HEK293T (cell line): ENCODE measurements at regions not wholly inside any gene's neighbourhood (a gene's known extent, or its start where the extent isn't known, plus 50 kb on each side); places are given as distances from the start of the nearest gene placed in this dataset.

Experiments used
- BHLHE40 ChIP-seq: fragments of 450-650 bp; IDR thresholded peaks from 2 replicates; pipeline ENCODE4 v1.6.1; 2016; ENCODE audit warnings: mild to moderate bottlenecking, moderate library complexity, borderline replicate concordance
- ELF4 ChIP-seq: fragments of 450-650 bp; IDR thresholded peaks from 2 replicates; pipeline ENCODE4 v1.6.1; 2017; ENCODE audit warnings: antibody characterized with exemption
- FOXA1 ChIP-seq: fragments of 450-650 bp; IDR thresholded peaks from 2 replicates; pipeline ENCODE4 v1.6.1; 2016; ENCODE audit warnings: mild to moderate bottlenecking
- FOXK2 ChIP-seq: fragments of 450-650 bp; IDR thresholded peaks from 2 replicates; pipeline ENCODE4 v1.6.1; 2016; ENCODE audit warnings: mild to moderate bottlenecking
- FOXM1 ChIP-seq: fragments of 450-650 bp; IDR thresholded peaks from 2 replicates; pipeline ENCODE4 v1.6.1; 2017; ENCODE audit warnings: mild to moderate bottlenecking, borderline replicate concordance
- HDGF ChIP-seq: fragments of 450-650 bp; IDR thresholded peaks from 2 replicates; pipeline ENCODE4 v1.6.1; 2017; ENCODE audit warnings: antibody characterized with exemption, borderline replicate concordance
- L3MBTL2 ChIP-seq: fragments of 450-650 bp; conservative IDR thresholded peaks from 2 replicates; pipeline ENCODE4 v1.6.1; 2016; ENCODE audit warnings: mild to moderate bottlenecking
- LEF1 ChIP-seq: fragments of 450-650 bp; IDR thresholded peaks from 2 replicates; pipeline ENCODE4 v1.6.1; 2017; ENCODE audit warnings: mild to moderate bottlenecking, borderline replicate concordance
- NFRKB ChIP-seq: fragments of 450-650 bp; IDR thresholded peaks from 2 replicates; pipeline ENCODE4 v1.6.1; 2016; ENCODE audit warnings: mild to moderate bottlenecking, moderate library complexity
- SP1 ChIP-seq: fragments of 450-650 bp; IDR thresholded peaks from 2 replicates; pipeline ENCODE4 v1.6.1; 2017
- SUZ12 ChIP-seq: fragments of 450-650 bp; IDR thresholded peaks from 2 replicates; pipeline ENCODE4 v1.6.1; 2016; ENCODE audit warnings: mild to moderate bottlenecking
- TARDBP ChIP-seq: fragments of 450-650 bp; IDR thresholded peaks from 2 replicates; pipeline ENCODE4 v1.6.1; 2016
- ZNF384 ChIP-seq: fragments of 450-650 bp; IDR thresholded peaks from 2 replicates; pipeline ENCODE4 v1.6.1; 2016
- TF ChIP-seq, protein P1 (sequence below): fragments of 450-650 bp; IDR thresholded peaks from 2 replicates; pipeline ENCODE4 v1.6.1; 2016

DNA sequence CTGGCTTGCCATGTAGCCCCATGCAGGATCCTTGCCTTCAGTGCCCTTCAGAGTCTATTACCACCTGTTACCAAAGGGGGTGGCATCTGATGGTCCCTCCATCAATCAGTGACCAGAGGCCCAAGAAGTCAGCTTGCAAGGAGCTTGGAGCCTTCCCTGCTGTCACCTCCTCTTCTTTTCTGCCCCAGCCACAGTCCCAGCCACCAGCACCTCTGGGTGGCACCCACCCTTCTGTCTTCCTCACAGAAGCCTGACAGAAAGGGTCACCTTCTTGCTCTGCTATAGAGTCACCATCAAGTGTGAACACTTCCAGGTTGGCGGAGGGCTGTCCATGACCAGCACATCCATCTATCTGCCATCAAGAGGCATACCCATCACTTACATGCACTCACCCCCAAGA is 203.2 kb downstream of the SALL1 start:
- no peak for TF ChIP-seq BHLHE40
- no peak for TF ChIP-seq SP1
- no peak for TF ChIP-seq TARDBP
- TF ChIP-seq LEF1 = no peak
- no peak for TF ChIP-seq FOXA1
- TF ChIP-seq FOXK2 = no peak
- no peak for TF ChIP-seq ELF4
- TF ChIP-seq SUZ12 = no peak
- TF ChIP-seq NFRKB = no peak
- TF ChIP-seq FOXM1 = no peak
- TF ChIP-seq, protein P1, sequence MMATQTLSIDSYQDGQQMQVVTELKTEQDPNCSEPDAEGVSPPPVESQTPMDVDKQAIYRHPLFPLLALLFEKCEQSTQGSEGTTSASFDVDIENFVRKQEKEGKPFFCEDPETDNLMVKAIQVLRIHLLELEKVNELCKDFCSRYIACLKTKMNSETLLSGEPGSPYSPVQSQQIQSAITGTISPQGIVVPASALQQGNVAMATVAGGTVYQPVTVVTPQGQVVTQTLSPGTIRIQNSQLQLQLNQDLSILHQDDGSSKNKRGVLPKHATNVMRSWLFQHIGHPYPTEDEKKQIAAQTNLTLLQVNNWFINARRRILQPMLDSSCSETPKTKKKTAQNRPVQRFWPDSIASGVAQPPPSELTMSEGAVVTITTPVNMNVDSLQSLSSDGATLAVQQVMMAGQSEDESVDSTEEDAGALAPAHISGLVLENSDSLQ = no peak
- no peak for TF ChIP-seq HDGF
- TF ChIP-seq L3MBTL2 = no peak
- no peak for TF ChIP-seq ZNF384
